Stimulated activated CD4-positive, alpha-beta T cell treated with anti-CD3 and anti-CD28 coated beads, Interleukin-4, amount 100 ng/mL, for 1 hour (primary cell): ENCODE measurements at regions not wholly inside any gene's neighbourhood (a gene's known extent, or its start where the extent isn't known, plus 50 kb on each side); places are given as distances from the start of the nearest gene placed in this dataset.
"Not testable (repeated sequence)": the region's sequence is repeated elsewhere in the genome, so short reads cannot be mapped to it uniquely, and the experiment has no call there.

Source experiments
- DNase-seq: peaks from one replicate; pipeline ENCODE4 v3.0.0-alpha.2; 2020

DNA sequence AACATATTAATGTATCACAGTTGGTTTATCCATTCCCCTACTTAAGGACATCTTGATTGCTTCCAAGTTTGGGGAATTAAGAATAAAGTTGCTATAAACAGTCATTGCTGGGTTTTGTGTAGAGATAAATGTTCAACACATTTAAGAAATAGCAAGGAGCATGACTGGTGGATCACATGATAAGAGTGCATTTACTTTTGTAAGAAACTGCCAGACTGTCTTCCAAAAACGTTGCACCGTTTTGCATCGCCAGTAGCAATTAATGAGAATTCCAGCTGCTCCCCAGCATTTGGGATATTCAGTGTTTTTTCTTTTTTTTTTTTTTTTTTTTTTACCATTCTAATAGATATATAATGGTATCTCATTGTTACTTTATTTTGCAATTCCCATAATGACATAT, 695.7 kb upstream of the GJE1 start:
- no peak for DNase-seq

DNA sequence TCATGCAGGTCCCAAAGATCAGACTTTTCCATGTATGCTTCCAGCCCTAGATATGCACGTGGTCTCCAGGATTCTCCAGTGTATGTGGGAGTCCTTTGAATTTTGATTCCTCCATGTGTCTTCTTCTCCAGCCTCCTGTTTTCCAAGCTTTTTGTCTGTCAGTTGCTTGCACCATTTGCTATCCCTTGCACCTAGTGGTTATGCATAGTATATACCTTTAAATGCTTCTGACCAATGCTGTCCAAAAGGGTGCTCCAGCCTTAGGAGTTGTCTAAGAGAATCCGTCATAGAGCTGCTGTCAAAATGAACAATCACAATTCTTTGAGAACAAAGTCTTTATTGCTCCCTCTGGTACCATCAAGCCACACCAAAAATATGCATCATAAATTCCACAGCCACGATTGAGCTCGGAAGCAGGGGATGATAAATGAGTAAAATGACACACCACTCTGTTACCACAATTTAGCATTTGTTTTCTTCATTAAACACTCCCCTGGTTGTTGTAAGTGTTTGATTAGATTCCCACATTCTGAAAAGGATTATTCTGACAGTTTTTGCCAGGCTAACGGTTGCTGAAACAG, 706.2 kb upstream of the GJE1 start:
- DNase-seq: no peak

GRCh38 chr6:141421378-141421777, 711.3 kb upstream of the GJE1 start:
- no peak for DNase-seq

DNA sequence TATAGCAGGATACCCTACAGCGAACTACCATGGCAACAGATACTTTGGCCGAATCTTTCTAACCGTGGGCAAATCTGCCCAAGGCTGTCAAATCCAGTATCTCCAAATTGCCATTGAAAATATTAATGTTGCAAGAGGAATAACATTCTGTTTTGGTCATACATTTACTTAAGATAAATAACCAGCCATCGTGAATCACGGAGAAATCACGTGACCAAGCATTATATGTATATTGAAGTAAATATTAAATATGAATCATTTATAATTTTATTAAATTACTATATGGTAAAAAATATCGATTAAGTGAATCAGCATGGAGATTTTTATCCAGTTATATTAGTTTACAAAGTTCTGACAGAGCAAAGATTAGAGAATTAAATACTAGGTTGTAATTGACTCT, 714.6 kb upstream of the GJE1 start:
- DNase-seq: no peak

GRCh38 chr6:141415896-141416295, 716.8 kb upstream of the GJE1 start:
- no peak for DNase-seq

DNA sequence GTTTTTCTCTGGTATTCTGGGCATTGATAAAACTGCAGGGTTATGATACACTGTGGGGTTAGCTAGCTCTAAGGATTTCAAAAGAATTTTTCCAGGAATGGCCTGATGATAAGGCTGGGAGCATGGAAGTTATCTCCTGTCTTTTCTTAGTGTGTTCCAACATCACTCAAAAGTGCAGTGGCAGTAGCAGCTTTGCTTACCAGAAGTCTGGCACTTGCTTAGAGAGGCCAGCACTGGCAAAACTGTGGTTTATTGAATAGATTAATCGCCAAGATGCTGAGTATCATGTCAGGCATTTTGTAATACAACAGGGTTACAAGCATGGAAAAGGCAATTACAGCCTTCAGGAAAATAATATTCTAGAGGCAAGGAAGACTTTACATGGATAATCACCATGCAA, 719.5 kb upstream of the GJE1 start:
- DNase-seq: no peak

- DNase-seq: no peak
These were observed 726.0 kb upstream of the GJE1 start for GRCh38 chr6:141406761-141407160.

DNA sequence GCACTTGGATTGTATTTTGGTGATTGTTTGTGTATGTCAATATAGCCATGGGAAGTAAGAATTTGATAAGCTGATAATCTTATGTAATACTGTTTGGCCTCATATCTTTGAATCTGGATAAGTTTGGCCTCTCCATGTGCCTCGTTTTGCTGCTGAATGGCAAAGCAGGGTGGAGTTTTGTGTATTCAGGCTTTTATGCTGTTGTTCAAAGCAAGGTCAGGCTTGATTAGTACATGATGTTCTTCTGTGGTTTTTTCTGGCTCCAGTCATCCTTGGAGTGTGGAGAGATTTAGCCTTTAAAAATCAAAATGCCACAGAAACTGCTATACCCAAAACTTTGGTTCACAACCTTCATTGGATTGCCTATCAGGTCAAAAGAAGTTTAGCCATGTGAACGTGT, 728.9 kb upstream of the GJE1 start:
- DNase-seq: no peak

GRCh38 chr6:141403103-141403502, 729.6 kb upstream of the GJE1 start:
- DNase-seq: no peak

- DNase-seq: no peak
These were observed 730.2 kb upstream of the GJE1 start for GRCh38 chr6:141402489-141402888.

GRCh38 chr6:141401851-141402250, 730.9 kb upstream of the GJE1 start:
- DNase-seq: no peak

- no peak for DNase-seq
These were observed 731.6 kb upstream of the GJE1 start for GRCh38 chr6:141401168-141401567.

- DNase-seq: no peak
These were observed 733.8 kb upstream of the GJE1 start for GRCh38 chr6:141398949-141399348.

DNA sequence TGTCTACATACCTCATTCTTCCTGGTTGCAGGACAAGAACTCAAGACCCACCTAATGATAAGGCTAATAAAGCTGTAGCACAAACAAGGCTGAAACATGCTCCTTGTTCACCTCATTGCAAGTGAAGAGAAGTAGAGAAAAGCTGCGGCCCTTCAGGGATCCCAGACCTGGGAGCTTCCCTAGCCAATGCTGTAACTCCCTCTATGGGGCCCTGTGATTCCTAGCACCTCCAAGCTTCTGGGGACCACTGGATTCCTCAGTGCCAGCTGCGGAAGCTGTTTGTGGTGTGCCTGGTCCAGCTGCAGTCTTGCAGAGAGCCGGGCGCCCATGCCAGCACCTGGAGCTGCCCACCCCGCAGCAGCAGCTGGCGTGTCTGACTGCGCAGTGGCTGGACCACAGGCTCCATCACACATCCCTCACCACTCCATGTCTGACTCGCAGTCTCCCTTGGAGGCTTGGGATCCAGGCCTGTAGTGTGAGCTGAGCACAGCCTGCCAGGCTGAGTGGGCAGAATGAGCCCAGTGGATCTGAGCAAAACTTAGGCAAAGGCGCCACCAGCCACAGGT, 737.2 kb upstream of the GJE1 start:
- DNase-seq: no peak

DNA sequence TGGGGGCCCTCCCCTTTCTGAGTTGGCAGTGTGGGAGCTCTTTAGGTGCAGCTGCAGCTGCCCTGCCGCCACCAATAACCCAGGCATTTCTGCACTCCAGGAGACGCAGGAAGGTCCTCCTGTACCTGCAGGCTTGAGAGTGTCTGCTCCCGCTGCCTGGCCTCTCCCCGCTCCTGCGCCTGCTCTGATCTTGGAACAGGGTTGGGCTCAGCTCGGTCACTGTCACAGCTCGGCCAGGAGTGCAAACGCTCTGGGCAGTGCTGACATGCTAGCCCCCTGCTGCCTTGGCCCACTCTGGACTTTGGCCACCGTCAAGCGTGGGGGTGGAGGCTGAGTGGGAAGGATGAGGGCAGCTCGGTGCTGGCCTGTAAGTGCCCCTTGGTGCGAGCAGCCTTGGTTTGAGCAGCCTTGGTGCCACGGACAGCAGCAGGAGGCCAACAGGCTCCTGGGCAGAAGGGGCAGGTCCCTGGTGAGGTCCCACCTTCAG, 738.1 kb upstream of the GJE1 start:
- DNase-seq: no peak

- no peak for DNase-seq
These were observed 738.6 kb upstream of the GJE1 start for GRCh38 chr6:141394125-141394536.

- no peak for DNase-seq
These were observed 739.2 kb upstream of the GJE1 start for GRCh38 chr6:141393405-141394124.

DNA sequence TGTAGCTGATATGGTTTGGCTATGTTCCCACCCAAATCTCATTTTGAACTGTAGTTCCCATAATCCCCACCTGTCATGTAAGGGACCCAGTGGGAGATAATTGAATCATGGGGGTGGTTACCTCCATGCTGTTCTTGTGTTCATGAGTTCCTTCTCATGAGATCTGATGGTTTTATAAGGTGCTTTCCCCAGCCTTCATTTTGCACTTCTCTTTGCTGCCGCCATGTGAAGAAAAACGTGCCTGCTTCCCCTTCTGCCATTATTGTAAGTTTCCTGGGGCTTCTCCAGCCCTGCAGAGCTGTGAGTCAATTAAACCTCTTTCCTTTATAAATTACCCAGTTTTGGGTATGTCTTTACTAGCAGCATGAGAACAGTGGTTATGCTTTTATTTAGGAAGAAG, 741.6 kb upstream of the GJE1 start:
- DNase-seq: not testable (repeated sequence)

DNA sequence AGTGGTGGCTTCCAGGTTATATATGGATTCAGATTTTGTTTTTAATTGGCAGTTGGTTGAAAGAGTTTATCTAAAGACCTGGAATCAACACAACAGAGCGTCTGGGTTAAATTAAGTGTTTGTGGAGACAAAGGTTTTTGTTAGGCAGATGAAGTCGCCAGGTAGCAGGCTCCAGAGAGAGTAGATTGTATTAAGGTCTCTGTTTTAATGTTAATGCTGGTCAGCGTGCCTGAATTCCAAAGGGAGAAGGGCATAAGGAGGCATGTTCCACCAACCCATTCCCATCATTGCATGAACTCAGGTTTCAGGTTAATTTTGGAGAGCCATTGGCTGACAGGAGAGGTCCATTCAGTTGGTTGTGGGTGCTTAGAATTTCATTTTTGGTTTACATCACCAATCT, 744.1 kb upstream of the GJE1 start:
- no peak for DNase-seq

DNA sequence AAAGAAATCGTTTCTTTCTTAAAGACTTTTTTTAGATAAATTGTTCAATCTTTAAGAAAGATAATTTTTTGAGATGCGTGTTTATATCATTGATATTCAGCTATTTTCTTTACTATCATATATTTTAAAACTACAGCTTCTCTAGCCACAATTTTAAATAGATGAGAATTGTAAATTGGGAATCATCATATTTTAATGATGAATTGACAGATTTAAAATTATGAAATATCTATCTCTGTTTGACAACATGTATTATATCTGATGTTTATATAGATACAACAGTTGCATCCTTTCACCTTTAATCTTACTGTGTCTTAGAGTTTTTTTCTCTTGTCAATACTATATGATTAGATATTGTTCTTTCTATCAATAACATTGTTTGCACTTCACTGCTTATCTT, 762.3 kb upstream of the GJE1 start:
- no peak for DNase-seq

DNA sequence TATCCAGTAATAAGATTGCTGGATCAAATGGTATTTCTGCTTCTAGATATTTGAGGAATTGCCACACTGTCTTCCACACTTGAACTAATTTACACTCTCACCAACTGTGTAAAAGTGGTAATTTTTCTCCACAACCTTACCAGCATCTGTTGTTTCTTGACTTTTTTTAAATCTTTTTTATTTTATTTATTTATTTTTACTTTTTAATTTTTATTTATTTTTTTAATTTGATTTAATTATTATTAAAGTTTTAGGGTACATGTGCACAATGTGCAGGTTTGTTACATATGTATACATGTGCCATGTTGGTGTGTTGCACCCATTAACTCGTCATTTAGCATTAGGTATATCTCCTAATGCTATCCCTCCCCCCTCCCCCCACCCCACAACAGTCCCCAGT, 765.9 kb upstream of the GJE1 start:
- not testable (repeated sequence) for DNase-seq

DNA sequence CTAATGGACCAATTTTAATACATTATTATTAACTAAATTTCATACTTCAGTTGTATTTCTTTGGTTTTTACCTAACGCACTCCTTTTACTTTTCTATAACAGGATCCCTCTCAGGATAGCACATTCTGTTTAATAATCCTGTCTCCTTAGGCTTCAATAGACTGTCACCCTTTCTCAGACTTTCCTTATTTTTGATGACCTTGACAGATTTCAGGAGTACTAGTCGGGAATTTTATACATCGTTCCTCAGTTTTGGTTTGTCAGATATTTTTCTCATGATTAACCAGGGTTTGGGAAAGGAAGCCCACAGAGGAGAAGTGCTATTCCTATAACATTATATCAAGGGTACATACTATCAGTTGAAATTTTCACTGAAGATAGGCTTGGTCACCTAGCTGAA, 768.0 kb upstream of the GJE1 start:
- no peak for DNase-seq

GRCh38 chr6:141364232-141364631, 768.5 kb upstream of the GJE1 start:
- no peak for DNase-seq

GRCh38 chr6:141361559-141361958, 771.2 kb upstream of the GJE1 start:
- DNase-seq: no peak

- no peak for DNase-seq
These were observed 772.8 kb upstream of the GJE1 start for GRCh38 chr6:141359953-141360352.
